SK-N-SH (cell line): ENCODE measurements at regions not wholly inside any gene's neighbourhood (a gene's known extent, or its start where the extent isn't known, plus 50 kb on each side); places are given as distances from the start of the nearest gene placed in this dataset.
A peak's percentile ranks its signal among the peaks of the same experiment; 100 is the strongest.

Experiments used
- CTCF ChIA-PET: fragments of 300-600, 350-600 bp; formaldehyde crosslinking; extraction: SDS; loops from one replicate; lab custom pipeline; 2021; lab: Yijun Ruan, JAX
- POLR2A ChIA-PET: fragments of 350-600 bp; sonication (Branson Sonifier 250); formaldehyde crosslinking; extraction: SDS; loops from one replicate; lab custom pipeline; 2020; ENCODE audit warnings: antibody characterized with exemption, inconsistent platforms; lab: Yijun Ruan, JAX
- DNase-seq: peaks from one replicate; pipeline ENCODE4 v3.0.0; 2012
- H2AFZ ChIP-seq: fragments of 200-600 bp; sonication (generic); 2 replicates; pipeline ENCODE4 v1.8.1; 2016; ENCODE audit warnings: antibody characterized with exemption, mild to moderate bottlenecking, low read depth
- H3F3A ChIP-seq: fragments of 200-600 bp; sonication (generic); replicated peaks from 2 replicates; pipeline ENCODE3; 2016; ENCODE audit warnings: antibody characterized with exemption, mild to moderate bottlenecking; ENCODE audit not compliant: insufficient read depth
- H3K27ac ChIP-seq, 2 experiments: fragments of 200-500 bp in 1 of 2; fragments of 200-600 bp in 1 of 2; sonication (Bioruptor generic) in 1 of 2; sonication (generic), shearing (Covaris generic) in 1 of 2; 2 replicates each; pipeline versions ENCODE4 v1.5.1 to v1.6.1; 2014 to 2016; ENCODE audit warnings: low read depth in 2 of 2, inconsistent platforms in 1 of 2, low read length in 1 of 2, mild to moderate bottlenecking in 1 of 2, mixed read lengths in 1 of 2
- H3K27me3 ChIP-seq: fragments of 200-600 bp; sonication (generic), shearing (Covaris generic); 2 replicates; pipeline ENCODE4 v1.6.1; 2016; ENCODE audit warnings: mixed run types; ENCODE audit not compliant: insufficient read depth
- H3K36me3 ChIP-seq, 2 experiments: fragments of 200-500 bp in 1 of 2; fragments of 200-600 bp in 1 of 2; sonication (Bioruptor generic) in 1 of 2; sonication (generic) in 1 of 2; replicated peaks in 1 of 2; 2 replicates each; pipeline versions ENCODE3 to v1.5.1; 2014 to 2016; ENCODE audit warnings: low read length in 1 of 2, mild to moderate bottlenecking in 1 of 2; ENCODE audit not compliant: insufficient read depth in 2 of 2, control insufficient read depth in 1 of 2
- H3K4me1 ChIP-seq, 2 experiments: fragments of 200-500 bp in 1 of 2; fragments of 200-600 bp in 1 of 2; sonication (Bioruptor generic) in 1 of 2; sonication (generic), shearing (Covaris generic) in 1 of 2; 2 replicates each; pipeline versions ENCODE4 v1.5.1 to v1.6.1; 2014 to 2016; ENCODE audit warnings: low read depth in 1 of 2, low read length in 1 of 2, mixed run types in 1 of 2; ENCODE audit not compliant: insufficient read depth in 2 of 2, control insufficient read depth in 1 of 2
- H3K4me2 ChIP-seq: fragments of 200-600 bp; sonication (generic), shearing (Covaris generic); 2 replicates; pipeline ENCODE4 v1.6.1; 2017; ENCODE audit warnings: mixed run types
- H3K4me3 ChIP-seq, 2 experiments: fragments of 200-500 bp in 1 of 2; fragments of 200-600 bp in 1 of 2; sonication (Bioruptor generic) in 1 of 2; sonication (generic), shearing (Covaris generic) in 1 of 2; 2 replicates each; pipeline versions ENCODE4 v1.5.1 to v1.8.1; 2014 to 2016; ENCODE audit warnings: low read depth in 2 of 2, inconsistent platforms in 1 of 2, low read length in 1 of 2, mild to moderate bottlenecking in 1 of 2, mixed read lengths in 1 of 2, moderate library complexity in 1 of 2
- H3K79me2 ChIP-seq: fragments of 200-600 bp; sonication (generic); 2 replicates; pipeline ENCODE4 v1.8.1; 2017; ENCODE audit warnings: mild to moderate bottlenecking; ENCODE audit not compliant: insufficient read depth
- H3K9ac ChIP-seq: fragments of 200-600 bp; sonication (generic); 2 replicates; pipeline ENCODE4 v1.6.1; 2017; ENCODE audit warnings: mixed run types
- H3K9me2 ChIP-seq: fragments of 200-600 bp; sonication (generic); 2 replicates; pipeline ENCODE4 v1.6.1; 2017; ENCODE audit warnings: mixed run types
- H3K9me3 ChIP-seq: fragments of 200-600 bp; sonication (generic); 2 replicates; pipeline ENCODE4 v1.6.1; 2017; ENCODE audit warnings: mixed run types, mild to moderate bottlenecking, moderate library complexity
- H4K20me1 ChIP-seq: fragments of 200-600 bp; sonication (generic); 2 replicates; pipeline ENCODE4 v1.6.1; 2017; ENCODE audit warnings: mild to moderate bottlenecking, mixed run types; ENCODE audit not compliant: insufficient read depth
- GATA2 ChIP-seq: sonication (generic); formaldehyde crosslinking; IDR thresholded peaks from 2 replicates; pipeline ENCODE4 v1.5.0; 2020; ENCODE audit warnings: mild to moderate bottlenecking, missing genetic modification reagents
- MXI1 ChIP-seq: IDR thresholded peaks from 2 replicates; pipeline ENCODE4 v1.6.1; 2012; ENCODE audit warnings: mild to moderate bottlenecking, low read depth, low read length, improper control_type of control experiment
- NRF1 ChIP-seq: IDR thresholded peaks from 2 replicates; pipeline ENCODE4 v1.6.1; 2012; ENCODE audit warnings: low read depth, mild to moderate bottlenecking, low read length
- SMC3 ChIP-seq: IDR thresholded peaks from 2 replicates; pipeline ENCODE4 v1.6.1; 2012; ENCODE audit warnings: low read depth, low read length, improper control_type of control experiment
- TAF1 ChIP-seq: IDR thresholded peaks from 2 replicates; pipeline ENCODE4 v1.6.1; 2012; ENCODE audit warnings: low read depth, mild to moderate bottlenecking, low read length, moderate library complexity, borderline replicate concordance
- TEAD4 ChIP-seq: IDR thresholded peaks from 2 replicates; pipeline ENCODE4 v1.4.0; 2012; ENCODE audit warnings: mild to moderate bottlenecking, borderline replicate concordance; ENCODE audit not compliant: insufficient read depth
- WGBS: methylation state at CpG from one replicate; pipeline ENCODE4 v1.1.6; 2017; ENCODE audit warnings: low lambda C conversion rate; 5-methylcytosine and 5-hydroxymethylcytosine counted together
- TF ChIP-seq, protein P1 (sequence below): IDR thresholded peaks from 2 replicates; pipeline ENCODE4 v1.4.0; 2012; ENCODE audit warnings: low read depth, borderline replicate concordance
- TF ChIP-seq, protein P2 (sequence below): fragments of 150-350 bp; IDR thresholded peaks from 2 replicates; pipeline ENCODE4 v1.6.1; 2016; ENCODE audit warnings: mild to moderate bottlenecking, low read depth, low read length

DNA sequence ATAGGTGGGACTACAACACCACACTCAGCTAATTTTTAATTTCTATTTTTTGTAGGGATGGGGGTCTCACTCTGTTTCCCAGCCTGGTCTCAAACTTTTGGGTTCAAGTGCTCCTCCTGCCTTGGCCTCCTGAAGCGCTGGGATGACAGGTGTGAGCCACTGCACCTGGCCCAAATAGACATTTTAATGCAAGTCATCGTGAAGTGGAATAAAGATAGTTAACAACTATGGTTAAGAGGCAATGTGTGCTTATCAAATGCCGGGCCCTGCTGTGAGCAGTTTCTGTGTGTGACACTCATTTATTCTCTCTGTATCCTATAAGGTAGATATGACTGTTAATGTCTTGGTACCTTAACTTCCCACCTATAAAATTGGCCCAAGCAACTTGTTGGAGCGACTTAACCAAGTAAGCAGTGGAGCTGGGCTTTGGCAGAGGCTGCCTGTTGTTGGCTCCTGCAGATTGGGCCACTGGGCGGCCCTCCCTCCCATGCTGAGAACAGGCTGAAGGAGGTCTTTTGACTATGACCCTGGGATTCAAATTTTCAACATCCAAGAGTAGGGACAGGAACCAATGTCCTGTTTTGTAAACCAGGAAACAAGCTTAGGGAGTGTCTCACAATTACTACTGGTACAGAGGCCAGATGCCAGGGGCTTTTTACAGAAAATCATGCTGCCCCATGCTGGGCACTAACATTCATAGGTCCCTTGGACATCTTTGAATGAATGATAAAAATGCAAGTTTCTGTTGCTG, 450.7 kb downstream of the TSHZ3 start:
- whole genome bisulfite sequencing, result 54% methylated on average over 5 of the region's 5 CpGs
- Histone ChIP-seq H3F3A (no peaks in the 10 kb centered on the region), H3K9ac (no peak overlapping the region)

DNA sequence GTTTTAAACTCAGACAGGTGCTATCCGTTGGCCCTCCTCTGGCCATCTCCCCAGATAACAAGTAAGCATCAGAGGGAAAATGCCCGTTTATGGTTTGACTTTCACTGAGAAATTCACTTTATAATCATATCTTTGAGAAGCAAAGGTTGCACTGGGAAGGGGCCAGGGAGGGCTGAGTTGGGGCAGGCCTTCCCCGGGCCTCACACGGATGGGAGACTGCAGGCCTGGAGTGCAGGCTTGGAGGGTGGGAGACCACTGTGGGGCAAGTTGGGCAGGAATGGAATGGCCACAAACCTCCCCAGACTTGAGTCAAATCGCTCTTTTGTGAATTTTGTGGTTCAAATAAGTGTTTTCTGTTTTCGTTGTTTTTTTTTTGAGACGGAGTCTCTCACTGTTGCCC, 451.7 kb downstream of the TSHZ3 start:
- TF ChIP-seq NRF1, result no peak
- TF ChIP-seq SMC3, result no peak
- TF ChIP-seq, protein P1, sequence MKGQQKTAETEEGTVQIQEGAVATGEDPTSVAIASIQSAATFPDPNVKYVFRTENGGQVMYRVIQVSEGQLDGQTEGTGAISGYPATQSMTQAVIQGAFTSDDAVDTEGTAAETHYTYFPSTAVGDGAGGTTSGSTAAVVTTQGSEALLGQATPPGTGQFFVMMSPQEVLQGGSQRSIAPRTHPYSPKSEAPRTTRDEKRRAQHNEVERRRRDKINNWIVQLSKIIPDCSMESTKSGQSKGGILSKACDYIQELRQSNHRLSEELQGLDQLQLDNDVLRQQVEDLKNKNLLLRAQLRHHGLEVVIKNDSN, result no peak
- WGBS, result 44% methylated on average over 7 of the region's 7 CpGs
- no peaks in the 10 kb centered on the region for H3K9me2 ChIP-seq
- H3K9me3 ChIP-seq, result no peaks in the 10 kb centered on the region
- H3K27ac ChIP-seq, result no peak overlapping the region
- DNase-seq, result no peak
- no peaks in the 10 kb centered on the region for H4K20me1 ChIP-seq
- H3K4me2 ChIP-seq, result no peak overlapping the region
- no peaks in the 10 kb centered on the region for H3K79me2 ChIP-seq
- no peaks in the 10 kb centered on the region for H3K36me3 ChIP-seq
- no peak overlapping the region for H2AFZ ChIP-seq
- CTCF ChIA-PET, result interaction anchor here (1.3 kb wide), 1 partner anchor 212 kb away, joined by 3 read pairs; no protein-coding TSS in a partner anchor
- no peak overlapping the region for H3K9ac ChIP-seq
- no peaks in the 10 kb centered on the region for H3K27me3 ChIP-seq
- no peaks in the 10 kb centered on the region for H3K4me1 ChIP-seq
- no peaks in the 10 kb centered on the region for H3F3A ChIP-seq
- no peak overlapping the region for H3K4me3 ChIP-seq
- POLR2A ChIA-PET, result no interaction called here

More for the DNA sequence above, 450.7 kb downstream of the TSHZ3 start:
- Histone ChIP-seq H3K4me2 (no peak overlapping the region), H3K4me3 (no peak overlapping the region), H3K27me3 (no peaks in the 10 kb centered on the region), H3K79me2 (no peaks in the 10 kb centered on the region), H3K27ac (no peak overlapping the region), H3K9me3 (no peaks in the 10 kb centered on the region), H3K4me1 (no peaks in the 10 kb centered on the region), H3K9me2 (no peaks in the 10 kb centered on the region), H4K20me1 (no peaks in the 10 kb centered on the region), H3K36me3 (no peaks in the 10 kb centered on the region), H2AFZ (no peak overlapping the region)
- TF ChIP-seq TEAD4 (no peak), MXI1 (no peak), GATA2 (CRISPR knock-in tag) (no peak), TAF1 (no peak)
- TF ChIP-seq, protein P2, sequence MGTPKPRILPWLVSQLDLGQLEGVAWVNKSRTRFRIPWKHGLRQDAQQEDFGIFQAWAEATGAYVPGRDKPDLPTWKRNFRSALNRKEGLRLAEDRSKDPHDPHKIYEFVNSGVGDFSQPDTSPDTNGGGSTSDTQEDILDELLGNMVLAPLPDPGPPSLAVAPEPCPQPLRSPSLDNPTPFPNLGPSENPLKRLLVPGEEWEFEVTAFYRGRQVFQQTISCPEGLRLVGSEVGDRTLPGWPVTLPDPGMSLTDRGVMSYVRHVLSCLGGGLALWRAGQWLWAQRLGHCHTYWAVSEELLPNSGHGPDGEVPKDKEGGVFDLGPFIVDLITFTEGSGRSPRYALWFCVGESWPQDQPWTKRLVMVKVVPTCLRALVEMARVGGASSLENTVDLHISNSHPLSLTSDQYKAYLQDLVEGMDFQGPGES, result peak; percentile 43; the same call in 1 of the 2 replicates
- ChIA-PET CTCF (interaction anchor here (1.3 kb wide), 1 partner anchor 211 kb away, joined by 3 read pairs; no protein-coding TSS in a partner anchor), POLR2A (interaction anchor here (1.1 kb wide), 1 partner anchor 1988 kb away, joined by 3 read pairs; no protein-coding TSS in a partner anchor)
- no peak for DNase-seq
